C4-2B (cell line): ENCODE measurements at regions not wholly inside any gene's neighbourhood (a gene's known extent, or its start where the extent isn't known, plus 50 kb on each side); places are given as distances from the start of the nearest gene placed in this dataset.

Source experiments
- H3K27ac ChIP-seq: fragments of 450-650 bp; 2 replicates; pipeline ENCODE4 v1.5.1; 2017
- CTCF ChIP-seq: fragments of 450-650 bp; conservative IDR thresholded peaks from 2 replicates; pipeline ENCODE4 v1.5.1; 2017; ENCODE audit warnings: mild to moderate bottlenecking
- ZFX ChIP-seq: fragments of 450-650 bp; IDR thresholded peaks from 2 replicates; pipeline ENCODE4 v1.6.1; 2017

- no peak for TF ChIP-seq ZFX
- TF ChIP-seq CTCF = no peak
- no peak overlapping the region for H3K27ac ChIP-seq
Measured at GRCh38 chr17:53680745-53681144, 142.0 kb upstream of the KIF2B start.

- TF ChIP-seq ZFX (no peak), CTCF (no peak)
- H3K27ac ChIP-seq = no peak overlapping the region
Measured at GRCh38 chr17:53668854-53669253, 153.9 kb upstream of the KIF2B start.

DNA sequence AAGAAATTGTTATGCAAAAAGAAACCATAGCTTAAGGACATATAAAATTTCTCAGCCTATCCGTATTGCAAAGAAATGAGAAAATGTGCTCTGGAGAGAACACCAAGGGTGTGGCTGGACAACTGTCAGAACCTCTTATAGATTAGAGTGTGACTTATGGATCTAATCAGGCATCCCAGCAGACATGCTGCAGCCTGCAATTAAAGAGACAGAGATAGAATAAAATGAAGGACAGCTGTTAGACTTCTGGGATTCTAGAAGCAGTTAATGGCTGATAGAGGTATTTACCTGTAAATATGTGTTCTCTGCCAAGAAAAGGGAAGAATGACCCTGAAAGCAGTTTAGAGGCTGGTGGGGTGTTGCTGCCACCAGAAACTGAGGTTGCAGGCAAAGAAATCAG is 160.1 kb upstream of the KIF2B start:
- TF ChIP-seq CTCF = no peak
- no peak for TF ChIP-seq ZFX
- H3K27ac ChIP-seq = no peak overlapping the region

GRCh38 chr17:53659181-53659580 is 163.5 kb upstream of the KIF2B start:
- H3K27ac ChIP-seq = no peak overlapping the region
- no peak for TF ChIP-seq CTCF
- TF ChIP-seq ZFX = no peak

- TF ChIP-seq ZFX = no peak
- TF ChIP-seq CTCF = no peak
Measured at GRCh38 chr17:53655591-53655990, 167.1 kb upstream of the KIF2B start.

DNA sequence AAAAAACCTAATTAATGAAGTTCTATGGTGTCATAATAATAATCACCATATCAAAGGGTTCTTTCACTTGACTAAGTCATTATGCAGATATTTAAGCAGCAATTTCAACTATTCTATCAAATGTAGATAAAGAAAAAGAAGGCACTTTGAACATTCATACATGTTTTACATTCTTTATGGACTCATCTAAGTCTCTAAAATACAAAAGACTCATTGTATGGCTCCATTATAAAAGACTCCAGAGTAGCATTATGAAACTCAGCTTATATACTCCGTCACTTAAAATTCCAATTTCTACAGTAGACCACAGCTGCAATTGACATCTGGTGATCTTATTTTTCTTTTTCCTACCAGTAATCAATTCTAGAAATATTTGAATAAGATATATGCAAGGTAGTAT is 173.5 kb upstream of the KIF2B start:
- no peak overlapping the region for H3K27ac ChIP-seq
- TF ChIP-seq ZFX = no peak
- no peak for TF ChIP-seq CTCF

More at GRCh38 chr17:53655591-53655990, 167.1 kb upstream of the KIF2B start:
- no peak overlapping the region for H3K27ac ChIP-seq

DNA sequence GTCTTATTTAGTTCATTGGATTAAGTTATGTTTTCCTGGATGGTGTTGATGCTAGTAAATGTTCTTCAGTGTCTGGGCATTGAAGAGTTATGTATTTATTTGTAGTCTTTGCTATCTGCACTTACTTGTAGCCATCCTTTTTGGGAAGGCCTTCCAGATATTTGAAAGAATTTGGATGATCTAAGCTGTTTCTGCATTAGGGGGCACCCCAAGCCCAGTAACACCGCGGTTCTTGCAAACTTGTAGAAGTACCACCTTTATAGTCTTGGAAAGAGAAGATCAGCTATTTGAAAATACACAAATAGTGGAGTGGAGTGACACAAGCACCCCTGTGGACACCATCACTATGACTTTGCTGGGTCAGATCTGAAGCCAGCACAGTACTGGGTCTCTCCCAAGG is 175.9 kb upstream of the KIF2B start:
- no peak for TF ChIP-seq CTCF
- TF ChIP-seq ZFX = no peak
- H3K27ac ChIP-seq = no peak overlapping the region
